Hepatocyte (in vitro differentiated cells): ENCODE measurements at regions not wholly inside any gene's neighbourhood (a gene's known extent, or its start where the extent isn't known, plus 50 kb on each side); places are given as distances from the start of the nearest gene placed in this dataset.

Experiments
- CTCF ChIP-seq: fragments of 200-600 bp; sonication (generic); IDR thresholded peaks from 2 replicates; pipeline ENCODE4 v1.5.1; 2016; ENCODE audit warnings: antibody characterized with exemption, mild to moderate bottlenecking; ENCODE audit not compliant: poor library complexity
- EZH2 ChIP-seq: fragments of 200-600 bp; sonication (generic); IDR thresholded peaks from 2 replicates; pipeline ENCODE4 v1.6.1; 2016; ENCODE audit warnings: antibody characterized with exemption, mild to moderate bottlenecking, borderline replicate concordance

DNA sequence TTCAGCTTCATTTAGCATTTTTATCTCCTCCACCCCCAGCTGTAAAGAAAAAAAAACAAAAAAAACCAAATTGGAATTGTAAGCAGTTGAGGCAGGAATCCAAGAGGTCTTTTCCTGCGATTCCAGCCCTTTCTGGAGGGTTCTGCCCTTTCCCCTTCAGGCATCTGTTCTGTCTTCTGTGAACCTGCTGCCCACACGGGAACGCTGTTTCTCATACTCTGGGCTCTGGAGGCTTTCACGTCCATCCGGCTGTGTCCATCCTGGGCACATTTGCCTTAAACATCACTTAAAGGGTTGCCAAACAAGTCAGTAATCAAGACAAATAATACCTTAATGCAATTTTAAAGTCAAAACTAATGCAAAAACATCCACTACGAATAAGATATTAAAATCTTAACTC lies 302.8 kb upstream of the PITRM1 start:
- TF ChIP-seq CTCF (no peak), EZH2 (no peak)
